Mucosa of descending colon (tissue), 3 donors: ENCODE measurements at regions not wholly inside any gene's neighbourhood (a gene's known extent, or its start where the extent isn't known, plus 50 kb on each side); places are given as distances from the start of the nearest gene placed in this dataset.

Experiments used
- ATAC-seq: fragments of 200-7000 bp; cut with Tn5 transposase; one replicate; pipeline ENCODE4 v1.9.1; 2020; ENCODE audit warnings: mild to moderate bottlenecking, moderate library complexity
- DNase-seq, 3 donors: peaks; one replicate each; pipeline ENCODE4 v3.0.0-alpha.2; 2020
- H3K36me3 ChIP-seq: fragments of 200-600 bp; one replicate; pipeline ENCODE4 v1.8.0; 2021; ENCODE audit warnings: low read depth, mild to moderate bottlenecking
- H3K4me1 ChIP-seq: fragments of 200-600 bp; one replicate; pipeline ENCODE4 v1.8.0; 2021; ENCODE audit warnings: low read depth, mild to moderate bottlenecking
- H3K4me3 ChIP-seq: fragments of 200-600 bp; one replicate; pipeline ENCODE4 v1.8.0; 2021; ENCODE audit warnings: mild to moderate bottlenecking
- H3K9me3 ChIP-seq: fragments of 200-600 bp; one replicate; pipeline ENCODE4 v1.8.0; 2021; ENCODE audit warnings: mild to moderate bottlenecking
- CTCF ChIP-seq: fragments of 200-600 bp; IDR thresholded peaks from one replicate; pipeline ENCODE4 v1.8.0; 2022; ENCODE audit warnings: antibody characterized with exemption, mild to moderate bottlenecking
- intact Hi-C, 2 donors: fragments of 100-400 bp; cut with DNase I in 1 of 2; cut with micrococcal nuclease in 1 of 2; formaldehyde crosslinking; loops; one replicate each; pipeline versions ENCODE4 v1.11.0 to v1.11.1; 2022; cut with DNase I, micrococcal nuclease
- donor health status: DM: no; HTN: no; CAD: no; lungs with moderate emphysema.
- donor health status: DM: no; HTN: no; CAD: no.
- donor health status: DM: no; HTN: yes; CAD: no.

- DNase-seq (no peak), ATAC-seq (no peak)
- no peaks in the 10 kb centered on the region for H3K36me3 ChIP-seq
- H3K9me3 ChIP-seq: no peaks in the 10 kb centered on the region
- intact Hi-C loops: no loop called here
- TF ChIP-seq CTCF: no peak
- H3K4me3 ChIP-seq: no peak overlapping the region
- H3K4me1 ChIP-seq: no peaks in the 10 kb centered on the region
Measured at GRCh38 chr2:168403736-168404135, 52.3 kb upstream of the CERS6 start.

GRCh38 chr2:168404764-168405163 lies 51.3 kb upstream of the CERS6 start:
- H3K9me3 ChIP-seq: no peaks in the 10 kb centered on the region
- no peak for TF ChIP-seq CTCF
- peak; percentile 92 for ATAC-seq
- no peaks in the 10 kb centered on the region for H3K36me3 ChIP-seq
- intact Hi-C loops: no loop called here
- DNase-seq: peak in 1 of 3 donors; percentile 46
- H3K4me3 ChIP-seq: no peak overlapping the region
- no peaks in the 10 kb centered on the region for H3K4me1 ChIP-seq
